B cell (primary cell): ENCODE measurements at regions not wholly inside any gene's neighbourhood (a gene's known extent, or its start where the extent isn't known, plus 50 kb on each side); places are given as distances from the start of the nearest gene placed in this dataset.

Source experiments
- EZH2 ChIP-seq: IDR thresholded peaks from 2 replicates; pipeline ENCODE4 v1.6.1; 2012; ENCODE audit warnings: borderline replicate concordance, low read depth, mild to moderate bottlenecking, moderate library complexity, low read length; ENCODE audit not compliant: insufficient read depth, poor library complexity, severe bottlenecking
- TF ChIP-seq, protein P1 (sequence below): fragments of 200-600 bp; IDR thresholded peaks from one replicate; pipeline ENCODE4 v1.8.0; 2022; ENCODE audit warnings: antibody characterized with exemption, mild to moderate bottlenecking

DNA sequence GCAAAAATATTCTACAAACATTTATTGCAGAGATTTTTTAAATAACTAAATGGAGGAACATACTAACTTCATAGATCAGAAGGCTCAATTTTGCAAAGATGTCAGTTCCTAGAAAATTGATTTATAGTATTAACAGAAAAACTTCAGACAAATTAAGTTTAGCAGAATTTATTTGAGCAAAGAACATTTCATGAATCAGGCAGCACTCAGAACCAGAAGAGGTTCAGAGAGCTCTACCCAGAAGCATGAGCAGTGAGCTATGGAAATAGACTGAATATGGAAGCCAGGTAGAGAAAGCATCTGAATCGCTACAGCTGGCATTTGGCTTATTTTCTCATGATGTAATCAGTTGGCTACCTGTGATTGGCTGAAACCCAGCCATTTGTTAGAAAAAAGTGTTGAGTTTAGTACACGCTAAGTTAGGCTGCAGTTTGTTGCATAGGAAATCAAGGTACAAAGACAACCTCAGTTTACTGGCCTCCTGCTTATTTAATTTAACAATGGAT is 174.5 kb upstream of the TAB2 start:
- TF ChIP-seq, protein P1, sequence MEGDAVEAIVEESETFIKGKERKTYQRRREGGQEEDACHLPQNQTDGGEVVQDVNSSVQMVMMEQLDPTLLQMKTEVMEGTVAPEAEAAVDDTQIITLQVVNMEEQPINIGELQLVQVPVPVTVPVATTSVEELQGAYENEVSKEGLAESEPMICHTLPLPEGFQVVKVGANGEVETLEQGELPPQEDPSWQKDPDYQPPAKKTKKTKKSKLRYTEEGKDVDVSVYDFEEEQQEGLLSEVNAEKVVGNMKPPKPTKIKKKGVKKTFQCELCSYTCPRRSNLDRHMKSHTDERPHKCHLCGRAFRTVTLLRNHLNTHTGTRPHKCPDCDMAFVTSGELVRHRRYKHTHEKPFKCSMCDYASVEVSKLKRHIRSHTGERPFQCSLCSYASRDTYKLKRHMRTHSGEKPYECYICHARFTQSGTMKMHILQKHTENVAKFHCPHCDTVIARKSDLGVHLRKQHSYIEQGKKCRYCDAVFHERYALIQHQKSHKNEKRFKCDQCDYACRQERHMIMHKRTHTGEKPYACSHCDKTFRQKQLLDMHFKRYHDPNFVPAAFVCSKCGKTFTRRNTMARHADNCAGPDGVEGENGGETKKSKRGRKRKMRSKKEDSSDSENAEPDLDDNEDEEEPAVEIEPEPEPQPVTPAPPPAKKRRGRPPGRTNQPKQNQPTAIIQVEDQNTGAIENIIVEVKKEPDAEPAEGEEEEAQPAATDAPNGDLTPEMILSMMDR, result no peak
- no peak for TF ChIP-seq EZH2
